ENCODE measurements at regions not wholly inside any gene's neighbourhood (a gene's known extent, or its start where the extent isn't known, plus 50 kb on each side); places are given as distances from the start of the nearest gene placed in this dataset.

- Histone ChIP-seq H2BK15ac (ENCODE audit: low read length) (no peak overlapping the region), H2AK5ac (ENCODE audit: low read depth, low read length) (no peak overlapping the region), H3K27me3 (ENCODE audit: control insufficient read depth in 3 of 3, insufficient read depth in 3 of 3, low read depth in 1 of 3, low read length in 3 of 3) (no peaks in the 10 kb centered on the region), H3K4me2 (ENCODE audit: insufficient read depth, low read length, poor library complexity, severe bottlenecking) (no peak overlapping the region), H3K27ac (replicated peaks; ENCODE audit: low read length) (no peak overlapping the region), H2BK5ac (ENCODE audit: low read length) (no peak overlapping the region), H3K4me3 (ENCODE audit: low read length in 2 of 2) (no peak overlapping the region), H4K91ac (ENCODE audit: low read depth, low read length, poor library complexity) (no peak overlapping the region), H3K14ac (ENCODE audit: low read length) (no peak overlapping the region), H3K4me1 (ENCODE audit: control insufficient read depth in 2 of 2, insufficient read depth in 1 of 2, low read depth in 1 of 2, low read length in 2 of 2) (no peaks in the 10 kb centered on the region), H2AFZ (ENCODE audit: low read length) (no peak overlapping the region), H3K18ac (ENCODE audit: low read length) (no peak overlapping the region), H3K9me3 (replicated peaks in 1 of 2; ENCODE audit: control insufficient read depth in 2 of 2, insufficient read depth in 1 of 2, low read depth in 1 of 2, low read length in 2 of 2) (peaks cover 0 to 3% of the 10 kb centered on the region in 2 donors), H3K79me1 (ENCODE audit: low read depth, low read length) (no peaks in the 10 kb centered on the region), H3K4ac (ENCODE audit: low read length) (no peak overlapping the region), H3K9ac (ENCODE audit: low read depth, low read length, poor library complexity) (no peak overlapping the region), H3K23ac (ENCODE audit: low read depth, low read length, poor library complexity) (no peak overlapping the region), H4K8ac (ENCODE audit: low read depth, low read length) (no peak overlapping the region), H2BK120ac (ENCODE audit: low read depth, low read length) (no peak overlapping the region), H2BK12ac (ENCODE audit: low read length) (no peak overlapping the region), H3K36me3 (replicated peaks in 1 of 2; ENCODE audit: control insufficient read depth in 2 of 2, insufficient read depth in 2 of 2, low read length in 2 of 2) (no peaks in the 10 kb centered on the region)
- WGBS, 2 donors (ENCODE audit: extremely low coverage in 2 of 2, insufficient read length in 2 of 2, insufficient replicate concordance in 1 of 2), result no CpG with 5 or more reads among the region's 2 CpGs
- DNase-seq (ENCODE audit: low spot score), result no peak
Observed at GRCh38 chr1:199646761-199647160, 380.7 kb upstream of the NR5A2 start.

GRCh38 chr1:199657449-199657848 is 370.1 kb upstream of the NR5A2 start:
- Histone ChIP-seq H3K36me3 (replicated peaks in 1 of 2; ENCODE audit: control insufficient read depth in 2 of 2, insufficient read depth in 2 of 2, low read length in 2 of 2) (no peaks in the 10 kb centered on the region), H2AK5ac (ENCODE audit: low read depth, low read length) (no peak overlapping the region), H2BK5ac (ENCODE audit: low read length) (no peak overlapping the region), H4K91ac (ENCODE audit: low read depth, low read length, poor library complexity) (no peak overlapping the region), H2BK120ac (ENCODE audit: low read depth, low read length) (no peak overlapping the region), H3K4me1 (ENCODE audit: control insufficient read depth in 2 of 2, insufficient read depth in 1 of 2, low read depth in 1 of 2, low read length in 2 of 2) (no peaks in the 10 kb centered on the region), H3K9me3 (replicated peaks in 1 of 2; ENCODE audit: control insufficient read depth in 2 of 2, insufficient read depth in 1 of 2, low read depth in 1 of 2, low read length in 2 of 2) (no peaks in the 10 kb centered on the region), H3K27me3 (ENCODE audit: control insufficient read depth in 3 of 3, insufficient read depth in 3 of 3, low read depth in 1 of 3, low read length in 3 of 3) (no peaks in the 10 kb centered on the region), H4K8ac (ENCODE audit: low read depth, low read length) (no peak overlapping the region), H3K9ac (ENCODE audit: low read depth, low read length, poor library complexity) (no peak overlapping the region), H2BK12ac (ENCODE audit: low read length) (no peak overlapping the region), H3K4ac (ENCODE audit: low read length) (no peak overlapping the region), H2BK15ac (ENCODE audit: low read length) (no peak overlapping the region), H3K27ac (replicated peaks; ENCODE audit: low read length) (no peak overlapping the region), H3K23ac (ENCODE audit: low read depth, low read length, poor library complexity) (no peak overlapping the region), H3K4me2 (ENCODE audit: insufficient read depth, low read length, poor library complexity, severe bottlenecking) (no peak overlapping the region), H3K14ac (ENCODE audit: low read length) (no peak overlapping the region), H3K18ac (ENCODE audit: low read length) (no peak overlapping the region), H2AFZ (ENCODE audit: low read length) (no peak overlapping the region), H3K4me3 (ENCODE audit: low read length in 2 of 2) (no peak overlapping the region), H3K79me1 (ENCODE audit: low read depth, low read length) (no peaks in the 10 kb centered on the region)
- no peak for DNase-seq (ENCODE audit: low spot score)
- no CpG with 5 or more reads among the region's 3 CpGs for WGBS, 2 donors (ENCODE audit: extremely low coverage in 2 of 2, insufficient read length in 2 of 2, insufficient replicate concordance in 1 of 2)

- no peak overlapping the region for H2BK12ac ChIP-seq (ENCODE audit: low read length)
- H4K91ac ChIP-seq (ENCODE audit: low read depth, low read length, poor library complexity), result no peak overlapping the region
- no peak overlapping the region for H3K4me3 ChIP-seq (ENCODE audit: low read length in 2 of 2)
- H3K9me3 ChIP-seq (replicated peaks in 1 of 2; ENCODE audit: control insufficient read depth in 2 of 2, insufficient read depth in 1 of 2, low read depth in 1 of 2, low read length in 2 of 2), result no peaks in the 10 kb centered on the region
- no peak overlapping the region for H2BK120ac ChIP-seq (ENCODE audit: low read depth, low read length)
- no peak overlapping the region for H2BK15ac ChIP-seq (ENCODE audit: low read length)
- H2BK5ac ChIP-seq (ENCODE audit: low read length), result no peak overlapping the region
- H2AK5ac ChIP-seq (ENCODE audit: low read depth, low read length), result no peak overlapping the region
- no peaks in the 10 kb centered on the region for H3K79me1 ChIP-seq (ENCODE audit: low read depth, low read length)
- H3K27me3 ChIP-seq (ENCODE audit: control insufficient read depth in 3 of 3, insufficient read depth in 3 of 3, low read depth in 1 of 3, low read length in 3 of 3), result no peaks in the 10 kb centered on the region
- no peak overlapping the region for H4K8ac ChIP-seq (ENCODE audit: low read depth, low read length)
- DNase-seq (ENCODE audit: low spot score), result no peak
- H3K14ac ChIP-seq (ENCODE audit: low read length), result no peak overlapping the region
- H2AFZ ChIP-seq (ENCODE audit: low read length), result no peak overlapping the region
- no peak overlapping the region for H3K27ac ChIP-seq (replicated peaks; ENCODE audit: low read length)
- H3K36me3 ChIP-seq (replicated peaks in 1 of 2; ENCODE audit: control insufficient read depth in 2 of 2, insufficient read depth in 2 of 2, low read length in 2 of 2), result no peaks in the 10 kb centered on the region
- H3K4ac ChIP-seq (ENCODE audit: low read length), result no peak overlapping the region
- no peak overlapping the region for H3K4me2 ChIP-seq (ENCODE audit: insufficient read depth, low read length, poor library complexity, severe bottlenecking)
- H3K18ac ChIP-seq (ENCODE audit: low read length), result no peak overlapping the region
- H3K23ac ChIP-seq (ENCODE audit: low read depth, low read length, poor library complexity), result no peak overlapping the region
- no peak overlapping the region for H3K9ac ChIP-seq (ENCODE audit: low read depth, low read length, poor library complexity)
- no CpG with 5 or more reads among the region's 2 CpGs for WGBS, 2 donors (ENCODE audit: extremely low coverage in 2 of 2, insufficient read length in 2 of 2, insufficient replicate concordance in 1 of 2)
- no peaks in the 10 kb centered on the region for H3K4me1 ChIP-seq (ENCODE audit: control insufficient read depth in 2 of 2, insufficient read depth in 1 of 2, low read depth in 1 of 2, low read length in 2 of 2)
Observed at GRCh38 chr1:199660071-199660470, 367.4 kb upstream of the NR5A2 start.

GRCh38 chr1:199665371-199665770 is 362.1 kb upstream of the NR5A2 start:
- Histone ChIP-seq H2AFZ (ENCODE audit: low read length) (no peak overlapping the region), H3K9me3 (replicated peaks in 1 of 2; ENCODE audit: control insufficient read depth in 2 of 2, insufficient read depth in 1 of 2, low read depth in 1 of 2, low read length in 2 of 2) (no peaks in the 10 kb centered on the region), H3K4me1 (ENCODE audit: control insufficient read depth in 2 of 2, insufficient read depth in 1 of 2, low read depth in 1 of 2, low read length in 2 of 2) (no peaks in the 10 kb centered on the region), H3K4me2 (ENCODE audit: insufficient read depth, low read length, poor library complexity, severe bottlenecking) (no peak overlapping the region), H3K27ac (replicated peaks; ENCODE audit: low read length) (no peak overlapping the region), H2BK15ac (ENCODE audit: low read length) (no peak overlapping the region), H2AK5ac (ENCODE audit: low read depth, low read length) (no peak overlapping the region), H3K4ac (ENCODE audit: low read length) (no peak overlapping the region), H2BK120ac (ENCODE audit: low read depth, low read length) (no peak overlapping the region), H4K8ac (ENCODE audit: low read depth, low read length) (no peak overlapping the region), H2BK12ac (ENCODE audit: low read length) (no peak overlapping the region), H3K14ac (ENCODE audit: low read length) (no peak overlapping the region), H4K91ac (ENCODE audit: low read depth, low read length, poor library complexity) (no peak overlapping the region), H3K18ac (ENCODE audit: low read length) (no peak overlapping the region), H3K79me1 (ENCODE audit: low read depth, low read length) (no peaks in the 10 kb centered on the region), H2BK5ac (ENCODE audit: low read length) (no peak overlapping the region), H3K23ac (ENCODE audit: low read depth, low read length, poor library complexity) (no peak overlapping the region), H3K9ac (ENCODE audit: low read depth, low read length, poor library complexity) (no peak overlapping the region), H3K4me3 (ENCODE audit: low read length in 2 of 2) (no peak overlapping the region), H3K36me3 (replicated peaks in 1 of 2; ENCODE audit: control insufficient read depth in 2 of 2, insufficient read depth in 2 of 2, low read length in 2 of 2) (no peaks in the 10 kb centered on the region), H3K27me3 (ENCODE audit: control insufficient read depth in 3 of 3, insufficient read depth in 3 of 3, low read depth in 1 of 3, low read length in 3 of 3) (no peaks in the 10 kb centered on the region)
- no CpG with 5 or more reads among the region's 1 CpG for WGBS, 2 donors (ENCODE audit: extremely low coverage in 2 of 2, insufficient read length in 2 of 2, insufficient replicate concordance in 1 of 2)
- no peak for DNase-seq (ENCODE audit: low spot score)
